HEK293 (cell line): ENCODE measurements at regions not wholly inside any gene's neighbourhood (a gene's known extent, or its start where the extent isn't known, plus 50 kb on each side); places are given as distances from the start of the nearest gene placed in this dataset.
A peak's percentile ranks its signal among the peaks of the same experiment; 100 is the strongest.

ENCODE experiments used
- CTCF ChIA-PET: fragments of 350-600 bp; formaldehyde crosslinking; extraction: SDS; loops from one replicate; lab custom pipeline; 2021; ENCODE audit warnings: antibody characterized with exemption; lab: Yijun Ruan, JAX
- POLR2A ChIA-PET: fragments of 300-600 bp; formaldehyde crosslinking; extraction: SDS; loops from one replicate; lab custom pipeline; 2020; ENCODE audit warnings: antibody characterized with exemption, inconsistent platforms; lab: Yijun Ruan, JAX
- H3K27ac ChIP-seq: fragments of 200-500 bp; sonication (Bioruptor generic); 2 replicates; pipeline ENCODE4 v1.5.1; 2014; ENCODE audit warnings: low read depth, low read length, control low read depth, inconsistent platforms; ENCODE audit errors: extremely low read depth
- H3K36me3 ChIP-seq, 2 experiments: fragments of 200-500 bp in 1 of 2; sonication (Bioruptor generic) in 1 of 2; 1 replicate in 1 of 2; 2 replicates in 1 of 2; pipeline ENCODE4 v1.5.1; 2014 to 2017; ENCODE audit warnings: inconsistent platforms in 2 of 2, low read length in 2 of 2; ENCODE audit not compliant: control insufficient read depth in 2 of 2, insufficient read depth in 1 of 2
- H3K4me1 ChIP-seq: fragments of 200-500 bp; sonication (Bioruptor generic); 2 replicates; pipeline ENCODE4 v1.5.1; 2014; ENCODE audit warnings: mild to moderate bottlenecking, low read length, inconsistent platforms; ENCODE audit not compliant: control insufficient read depth, insufficient read depth
- H3K4me3 ChIP-seq: 2 replicates; pipeline ENCODE4 v1.5.1; 2011; ENCODE audit warnings: low read depth, mild to moderate bottlenecking, control low read depth, low read length, moderate library complexity
- H3K9me3 ChIP-seq: fragments of 200-500 bp; sonication (Bioruptor generic); 2 replicates; pipeline ENCODE4 v1.5.1; 2014; ENCODE audit warnings: low read depth, low read length, inconsistent platforms; ENCODE audit not compliant: control insufficient read depth, insufficient read depth
- HOXA7 ChIP-seq: sonication (generic); formaldehyde crosslinking; IDR thresholded peaks from 2 replicates; pipeline ENCODE4 v1.8.1; 2022; ENCODE audit warnings: missing genetic modification reagents, borderline replicate concordance
- HOXD13 ChIP-seq: sonication (generic); formaldehyde crosslinking; IDR thresholded peaks from 2 replicates; pipeline ENCODE4 v1.8.0; 2022; ENCODE audit warnings: missing genetic modification reagents, borderline replicate concordance
- KLF7 ChIP-seq: fragments of 450-650 bp; formaldehyde crosslinking; IDR thresholded peaks from 2 replicates; pipeline ENCODE4 v1.5.1; 2016; ENCODE audit warnings: missing biosample characterization, missing genetic modification characterization, borderline replicate concordance
- SP3 ChIP-seq: fragments of 450-650 bp; formaldehyde crosslinking; IDR thresholded peaks from 2 replicates; pipeline ENCODE4 v1.5.1; 2016; ENCODE audit warnings: missing biosample characterization, missing genetic modification characterization
- SP7 ChIP-seq: fragments of 450-650 bp; formaldehyde crosslinking; IDR thresholded peaks from 2 replicates; pipeline ENCODE4 v1.5.1; 2016; ENCODE audit warnings: missing biosample characterization, missing genetic modification characterization
- ZBTB21 ChIP-seq: fragments of 450-650 bp; formaldehyde crosslinking; IDR thresholded peaks from 2 replicates; pipeline ENCODE4 v1.5.1; 2017; ENCODE audit warnings: missing biosample characterization, missing genetic modification characterization
- ZFHX2 ChIP-seq: fragments of 450-650 bp; formaldehyde crosslinking; conservative IDR thresholded peaks from 2 replicates; pipeline ENCODE4 v1.5.1; 2016; ENCODE audit warnings: missing biosample characterization, missing genetic modification characterization
- ZFP37 ChIP-seq: fragments of 450-650 bp; formaldehyde crosslinking; IDR thresholded peaks from 2 replicates; pipeline ENCODE4 v1.5.1; 2016; ENCODE audit warnings: missing biosample characterization, missing genetic modification characterization
- ZNF157 ChIP-seq: fragments of 450-650 bp; formaldehyde crosslinking; IDR thresholded peaks from 2 replicates; pipeline ENCODE4 v1.5.1; 2016; ENCODE audit warnings: missing biosample characterization, missing genetic modification characterization
- ZNF175 ChIP-seq: fragments of 450-650 bp; formaldehyde crosslinking; IDR thresholded peaks from 2 replicates; pipeline ENCODE4 v1.5.1; 2016; ENCODE audit warnings: missing biosample characterization, missing genetic modification characterization
- ZNF23 ChIP-seq: fragments of 450-650 bp; formaldehyde crosslinking; IDR thresholded peaks from 2 replicates; pipeline ENCODE4 v1.5.1; 2016; ENCODE audit warnings: missing biosample characterization, missing genetic modification characterization, borderline replicate concordance
- ZNF239 ChIP-seq: fragments of 450-650 bp; formaldehyde crosslinking; IDR thresholded peaks from 2 replicates; pipeline ENCODE4 v1.5.1; 2016; ENCODE audit warnings: missing biosample characterization, missing genetic modification characterization
- ZNF266 ChIP-seq: fragments of 450-650 bp; formaldehyde crosslinking; IDR thresholded peaks from 2 replicates; pipeline ENCODE4 v1.5.1; 2016; ENCODE audit warnings: missing biosample characterization, missing genetic modification characterization, low read depth
- ZNF426 ChIP-seq: fragments of 450-650 bp; formaldehyde crosslinking; IDR thresholded peaks from 2 replicates; pipeline ENCODE4 v1.5.1; 2017; ENCODE audit warnings: missing biosample characterization, missing genetic modification characterization, mild to moderate bottlenecking, inconsistent platforms, moderate library complexity
- ZNF514 ChIP-seq: fragments of 450-650 bp; formaldehyde crosslinking; IDR thresholded peaks from 2 replicates; pipeline ENCODE4 v1.5.1; 2016; ENCODE audit warnings: missing biosample characterization, missing genetic modification characterization
- ZNF529 ChIP-seq: fragments of 450-650 bp; formaldehyde crosslinking; IDR thresholded peaks from 2 replicates; pipeline ENCODE4 v1.5.1; 2017; ENCODE audit warnings: missing genetic modification characterization, missing biosample characterization; ENCODE audit not compliant: insufficient replicate concordance
- ZNF707 ChIP-seq: fragments of 450-650 bp; formaldehyde crosslinking; IDR thresholded peaks from 2 replicates; pipeline ENCODE4 v1.5.1; 2016; ENCODE audit warnings: missing biosample characterization, missing genetic modification characterization
- ZNF768 ChIP-seq: fragments of 450-650 bp; formaldehyde crosslinking; IDR thresholded peaks from 2 replicates; pipeline ENCODE4 v1.5.1; 2018; ENCODE audit warnings: missing biosample characterization, mild to moderate bottlenecking, missing genetic modification characterization
- ZNF776 ChIP-seq: fragments of 450-650 bp; formaldehyde crosslinking; IDR thresholded peaks from 2 replicates; pipeline ENCODE4 v1.5.0; 2017; ENCODE audit warnings: missing biosample characterization, missing genetic modification characterization, borderline replicate concordance
- ZNF777 ChIP-seq: fragments of 450-650 bp; formaldehyde crosslinking; IDR thresholded peaks from 2 replicates; pipeline ENCODE4 v1.5.1; 2017; ENCODE audit warnings: missing biosample characterization, missing genetic modification characterization, borderline replicate concordance
- ZNF785 ChIP-seq: fragments of 450-650 bp; formaldehyde crosslinking; IDR thresholded peaks from 2 replicates; pipeline ENCODE4 v1.5.1; 2016; ENCODE audit warnings: missing biosample characterization, missing genetic modification characterization
- TF ChIP-seq, protein P1 (sequence below): IDR thresholded peaks from 2 replicates; pipeline ENCODE4 v1.6.1; 2011; ENCODE audit warnings: mild to moderate bottlenecking, low read depth, low read length, borderline replicate concordance
- TF ChIP-seq, protein P2 (sequence below): fragments of 450-650 bp; formaldehyde crosslinking; IDR thresholded peaks from 2 replicates; pipeline ENCODE4 v1.5.1; 2017; ENCODE audit warnings: missing biosample characterization, missing genetic modification characterization
- TF ChIP-seq, protein P3 (sequence below): fragments of 450-650 bp; formaldehyde crosslinking; IDR thresholded peaks from 2 replicates; pipeline ENCODE4 v1.5.1; 2016; ENCODE audit warnings: missing biosample characterization, missing genetic modification characterization
- TF ChIP-seq, protein P4 (sequence below): fragments of 450-650 bp; formaldehyde crosslinking; IDR thresholded peaks from 2 replicates; pipeline ENCODE4 v1.5.1; 2016; ENCODE audit warnings: missing biosample characterization, missing genetic modification characterization

DNA sequence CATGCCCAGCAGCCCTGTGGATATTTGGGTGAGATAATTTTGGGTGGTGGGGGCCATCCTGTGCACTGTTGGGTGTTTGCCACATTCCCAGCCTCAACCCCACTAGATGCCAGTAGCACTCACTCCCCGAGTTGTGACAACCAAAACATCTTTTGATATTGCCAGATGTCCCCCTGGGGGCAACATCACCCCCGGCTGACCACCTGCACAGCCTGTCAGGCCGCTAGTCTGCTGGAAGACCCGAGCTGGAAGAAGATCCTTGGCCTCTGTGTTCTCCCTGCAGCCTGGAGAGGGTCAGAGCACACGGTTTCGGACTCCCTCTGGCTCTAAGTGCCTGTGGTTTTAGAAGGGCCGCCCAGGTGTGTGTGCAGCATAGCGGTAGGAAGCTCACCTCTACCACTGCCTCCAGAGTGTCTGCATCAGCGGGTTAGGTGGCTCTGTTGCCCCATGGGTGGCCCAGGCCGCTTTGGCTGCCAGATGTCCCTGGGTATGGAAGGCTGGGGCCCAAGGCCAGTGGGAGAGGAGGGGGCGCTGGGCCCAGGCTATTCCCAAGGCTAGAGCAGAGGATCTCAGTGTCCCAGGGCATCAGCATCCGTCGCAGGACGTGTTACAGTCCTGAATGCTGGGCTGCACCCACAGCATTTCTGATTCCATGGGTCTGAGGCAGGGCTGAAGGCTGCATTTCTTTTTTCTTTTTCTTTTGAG is 195.8 kb upstream of the GSE1 start:
- Histone ChIP-seq H3K27ac (no peak overlapping the region), H3K36me3 (no peaks in the 10 kb centered on the region), H3K4me3 (no peak overlapping the region), H3K9me3 (no peaks in the 10 kb centered on the region), H3K4me1 (no peaks in the 10 kb centered on the region; the same call in 1 of the 2 replicates)
- TF ChIP-seq ZNF707 (tag by site-specific recombination) (no peak), ZNF266 (no peak), ZNF514 (tag by site-specific recombination) (no peak), ZNF239 (tag by site-specific recombination) (no peak), HOXA7 (no peak)
- TF ChIP-seq, protein P1, sequence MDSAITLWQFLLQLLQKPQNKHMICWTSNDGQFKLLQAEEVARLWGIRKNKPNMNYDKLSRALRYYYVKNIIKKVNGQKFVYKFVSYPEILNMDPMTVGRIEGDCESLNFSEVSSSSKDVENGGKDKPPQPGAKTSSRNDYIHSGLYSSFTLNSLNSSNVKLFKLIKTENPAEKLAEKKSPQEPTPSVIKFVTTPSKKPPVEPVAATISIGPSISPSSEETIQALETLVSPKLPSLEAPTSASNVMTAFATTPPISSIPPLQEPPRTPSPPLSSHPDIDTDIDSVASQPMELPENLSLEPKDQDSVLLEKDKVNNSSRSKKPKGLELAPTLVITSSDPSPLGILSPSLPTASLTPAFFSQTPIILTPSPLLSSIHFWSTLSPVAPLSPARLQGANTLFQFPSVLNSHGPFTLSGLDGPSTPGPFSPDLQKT, result no peak
- CTCF ChIA-PET, result interaction anchor here (0.7 to 3.6 kb wide), 3 partner anchors 27 to 198 kb away, joined by 3 to 17 read pairs (median 4); no protein-coding TSS in a partner anchor
- POLR2A ChIA-PET, result no interaction called here

DNA sequence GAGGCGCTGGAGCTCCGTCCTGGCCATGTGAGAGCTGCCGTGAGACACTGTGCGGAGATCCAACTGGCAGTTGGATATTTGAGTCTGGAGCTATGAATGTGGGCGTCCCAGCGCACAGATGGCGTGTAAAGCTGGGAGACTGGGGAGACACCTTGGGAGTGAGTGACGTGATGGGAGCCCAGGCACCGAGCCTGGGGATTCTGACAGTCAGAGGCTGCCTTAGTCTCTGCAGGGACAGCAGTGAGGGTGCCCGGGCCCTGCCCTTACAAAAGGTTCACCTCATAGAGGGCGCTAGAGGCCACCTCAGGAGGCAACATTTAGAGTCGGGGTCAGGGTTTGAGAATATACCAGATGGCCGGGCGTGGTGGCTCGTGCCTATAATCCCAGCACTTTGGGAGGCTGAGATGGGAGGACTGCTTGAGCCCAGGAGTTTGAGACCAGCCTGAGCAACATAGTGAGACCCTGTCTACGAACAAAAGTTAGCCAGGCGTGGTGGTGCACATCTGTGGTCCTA is 194.1 kb upstream of the GSE1 start:
- Histone ChIP-seq H3K4me3 (no peak overlapping the region), H3K4me1 (no peaks in the 10 kb centered on the region; the same call in 1 of the 2 replicates), H3K9me3 (no peaks in the 10 kb centered on the region), H3K36me3 (no peaks in the 10 kb centered on the region), H3K27ac (no peak overlapping the region)
- no peak for TF ChIP-seq ZNF514 (tag by site-specific recombination)
- peak; percentile 98 for TF ChIP-seq ZNF157
- CTCF ChIA-PET, result interaction anchor here (0.5 to 3.7 kb wide), 19 partner anchors 12 to 297 kb away, joined by 3 to 39 read pairs (median 5); no protein-coding TSS in a partner anchor
- POLR2A ChIA-PET, result interaction anchor here (0.9 kb wide), 1 partner anchor 53 kb away, joined by 4 read pairs; no protein-coding TSS in a partner anchor

DNA sequence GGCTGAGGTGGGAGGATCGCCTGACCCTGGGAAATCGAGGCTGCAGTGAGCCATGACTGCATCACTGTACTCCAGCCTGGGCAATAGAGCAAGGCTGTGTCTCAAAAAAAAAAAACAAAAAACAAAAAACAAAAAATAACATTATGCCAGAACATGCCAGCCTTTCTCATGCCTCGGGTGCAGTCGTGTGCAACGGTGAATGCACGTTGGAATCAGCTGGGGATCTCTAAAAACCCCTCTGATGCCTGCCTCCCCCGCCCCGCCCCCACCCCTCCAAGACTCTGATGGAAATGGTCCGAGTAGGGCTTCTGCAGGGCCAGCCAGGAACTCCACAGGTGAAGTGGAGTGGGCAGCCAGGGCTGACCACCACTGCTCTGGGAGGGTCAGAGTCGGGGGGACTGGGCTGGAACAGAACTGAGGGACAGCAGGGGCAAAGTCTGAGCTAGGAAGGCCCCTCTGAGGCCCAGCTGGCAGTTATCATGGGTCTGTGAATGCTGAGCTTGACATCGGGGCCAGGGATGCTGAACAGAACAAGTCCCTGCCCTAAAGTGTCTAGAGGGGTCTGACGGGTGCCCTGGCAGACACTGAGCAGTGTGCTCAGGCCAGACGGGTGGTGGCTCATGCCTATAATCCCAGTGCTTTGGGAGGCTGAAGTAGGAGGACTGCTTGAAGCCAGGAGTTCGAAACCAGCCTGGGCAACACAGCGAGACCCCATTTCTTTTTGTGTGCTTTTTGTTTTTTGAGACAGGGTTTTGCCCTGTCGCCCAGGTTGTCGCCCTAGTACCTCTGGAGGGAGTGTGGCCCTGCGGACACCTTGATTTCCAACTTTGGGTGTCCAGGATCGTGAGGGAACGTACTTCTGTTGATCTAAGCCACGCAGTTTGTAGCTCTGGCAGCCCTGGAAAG is 193.4 kb upstream of the GSE1 start:
- Histone ChIP-seq H3K9me3 (no peaks in the 10 kb centered on the region), H3K4me1 (no peaks in the 10 kb centered on the region; the same call in 1 of the 2 replicates), H3K27ac (no peak overlapping the region), H3K4me3 (no peak overlapping the region), H3K36me3 (no peaks in the 10 kb centered on the region)
- POLR2A ChIA-PET, result interaction anchor here (0.9 kb wide), 1 partner anchor 52 kb away, joined by 4 read pairs; no protein-coding TSS in a partner anchor
- CTCF ChIA-PET, result interaction anchor here (0.6 to 3.7 kb wide), 46 partner anchors 9 to 299 kb away, joined by 3 to 39 read pairs (median 4); partner anchors contain the start of gene GINS2
- TF ChIP-seq ZNF768 (tag by site-specific recombination) (no peak), ZNF23 (no peak), ZFHX2 (tag by site-specific recombination) (no peak), ZNF175 (tag by site-specific recombination) (no peak), KLF7 (tag by site-specific recombination) (no peak), ZNF529 (tag by site-specific recombination) (no peak), SP3 (no peak), ZNF777 (tag by site-specific recombination) (no peak), SP7 (tag by site-specific recombination) (no peak), HOXD13 (CRISPR knock-in tag) (no peak), ZNF785 (no peak), ZNF776 (tag by site-specific recombination) (no peak), ZFP37 (no peak), ZNF426 (tag by site-specific recombination) (no peak), ZBTB21 (tag by site-specific recombination) (no peak)
- TF ChIP-seq, protein P2, sequence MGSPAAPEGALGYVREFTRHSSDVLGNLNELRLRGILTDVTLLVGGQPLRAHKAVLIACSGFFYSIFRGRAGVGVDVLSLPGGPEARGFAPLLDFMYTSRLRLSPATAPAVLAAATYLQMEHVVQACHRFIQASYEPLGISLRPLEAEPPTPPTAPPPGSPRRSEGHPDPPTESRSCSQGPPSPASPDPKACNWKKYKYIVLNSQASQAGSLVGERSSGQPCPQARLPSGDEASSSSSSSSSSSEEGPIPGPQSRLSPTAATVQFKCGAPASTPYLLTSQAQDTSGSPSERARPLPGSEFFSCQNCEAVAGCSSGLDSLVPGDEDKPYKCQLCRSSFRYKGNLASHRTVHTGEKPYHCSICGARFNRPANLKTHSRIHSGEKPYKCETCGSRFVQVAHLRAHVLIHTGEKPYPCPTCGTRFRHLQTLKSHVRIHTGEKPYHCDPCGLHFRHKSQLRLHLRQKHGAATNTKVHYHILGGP, result no peak
- TF ChIP-seq, protein P3, sequence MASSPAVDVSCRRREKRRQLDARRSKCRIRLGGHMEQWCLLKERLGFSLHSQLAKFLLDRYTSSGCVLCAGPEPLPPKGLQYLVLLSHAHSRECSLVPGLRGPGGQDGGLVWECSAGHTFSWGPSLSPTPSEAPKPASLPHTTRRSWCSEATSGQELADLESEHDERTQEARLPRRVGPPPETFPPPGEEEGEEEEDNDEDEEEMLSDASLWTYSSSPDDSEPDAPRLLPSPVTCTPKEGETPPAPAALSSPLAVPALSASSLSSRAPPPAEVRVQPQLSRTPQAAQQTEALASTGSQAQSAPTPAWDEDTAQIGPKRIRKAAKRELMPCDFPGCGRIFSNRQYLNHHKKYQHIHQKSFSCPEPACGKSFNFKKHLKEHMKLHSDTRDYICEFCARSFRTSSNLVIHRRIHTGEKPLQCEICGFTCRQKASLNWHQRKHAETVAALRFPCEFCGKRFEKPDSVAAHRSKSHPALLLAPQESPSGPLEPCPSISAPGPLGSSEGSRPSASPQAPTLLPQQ, result no peak
- TF ChIP-seq, protein P4, sequence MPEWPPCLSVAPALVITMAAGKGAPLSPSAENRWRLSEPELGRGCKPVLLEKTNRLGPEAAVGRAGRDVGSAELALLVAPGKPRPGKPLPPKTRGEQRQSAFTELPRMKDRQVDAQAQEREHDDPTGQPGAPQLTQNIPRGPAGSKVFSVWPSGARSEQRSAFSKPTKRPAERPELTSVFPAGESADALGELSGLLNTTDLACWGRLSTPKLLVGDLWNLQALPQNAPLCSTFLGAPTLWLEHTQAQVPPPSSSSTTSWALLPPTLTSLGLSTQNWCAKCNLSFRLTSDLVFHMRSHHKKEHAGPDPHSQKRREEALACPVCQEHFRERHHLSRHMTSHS (tag by site-specific recombination), result no peak
